ENCODE measurements at regions not wholly inside any gene's neighbourhood (a gene's known extent, or its start where the extent isn't known, plus 50 kb on each side); places are given as distances from the start of the nearest gene placed in this dataset.
"Not testable (repeated sequence)": the region's sequence is repeated elsewhere in the genome, so short reads cannot be mapped to it uniquely, and the experiment has no call there.

DNA sequence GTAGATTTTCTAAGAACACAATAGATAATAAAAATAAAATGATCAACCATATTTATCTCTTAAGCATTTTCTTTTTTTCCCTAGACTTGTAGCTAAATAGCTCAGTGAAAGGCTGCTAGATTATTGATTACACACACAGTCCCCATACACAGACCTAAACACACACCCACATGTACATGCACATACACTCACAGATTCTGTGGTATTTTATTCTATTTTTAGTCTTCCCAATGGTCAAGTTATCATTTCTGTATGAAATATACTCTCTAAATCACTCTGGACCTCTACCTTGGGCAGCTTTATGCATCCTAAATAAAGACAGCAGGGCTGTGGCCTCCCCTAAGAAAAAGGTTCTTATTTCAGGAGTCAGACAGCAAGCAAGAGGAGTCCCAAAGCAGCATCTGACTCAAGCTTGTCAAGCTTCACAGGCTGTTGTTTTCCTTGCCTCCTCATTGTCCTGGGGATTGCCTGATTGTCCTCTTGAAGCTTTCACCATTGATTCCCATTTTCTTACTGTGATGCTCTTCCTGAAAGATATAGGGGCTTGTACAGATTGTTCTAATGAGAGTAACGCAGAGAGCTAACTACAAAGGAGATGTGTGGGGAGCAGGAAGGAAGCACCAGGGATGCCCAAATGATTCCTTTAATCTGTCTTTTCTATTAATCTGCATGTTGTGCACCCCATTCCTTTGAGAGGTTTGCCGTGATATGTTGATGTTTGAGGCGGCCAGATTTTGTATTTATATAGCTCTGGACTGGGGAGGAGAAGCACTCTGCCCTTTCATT lies 986.5 kb downstream of the PCDH17 start:
- DNase-seq (ENCODE audit: low read depth) = no peak

DNA sequence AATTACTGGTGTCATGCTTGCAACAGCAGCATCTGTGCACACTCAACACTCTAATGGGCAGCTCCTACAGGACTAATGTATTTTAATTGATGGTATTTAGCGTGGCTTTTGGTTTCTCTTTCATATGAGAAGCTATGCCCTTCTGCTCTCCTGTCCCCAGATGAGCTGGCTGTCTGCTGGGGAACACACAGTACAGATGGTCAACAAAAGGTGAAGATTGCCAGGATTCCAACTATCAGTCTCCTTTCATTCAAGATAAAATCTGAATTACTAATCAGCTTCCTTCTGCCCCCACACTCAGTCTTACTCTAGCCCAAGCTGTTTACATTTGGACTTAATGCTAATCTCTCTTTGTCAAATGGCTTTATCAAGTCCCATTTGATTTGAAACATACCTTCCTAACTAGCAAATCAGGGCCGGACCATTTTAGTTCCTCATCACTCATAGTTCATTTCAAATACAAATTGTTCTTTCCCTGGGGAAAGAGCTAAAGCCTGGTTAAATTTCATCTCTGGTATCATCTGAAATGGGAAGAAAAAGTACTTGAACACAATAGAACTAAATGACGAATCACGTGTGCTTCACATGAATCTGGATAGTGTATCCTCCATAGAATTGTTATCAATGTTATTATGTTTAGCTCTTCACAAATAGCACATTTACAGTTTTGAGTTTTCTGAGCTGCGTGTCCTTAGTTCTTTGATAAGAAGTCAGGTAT lies 988.0 kb downstream of the PCDH17 start:
- no peak for DNase-seq (ENCODE audit: low read depth)

DNA sequence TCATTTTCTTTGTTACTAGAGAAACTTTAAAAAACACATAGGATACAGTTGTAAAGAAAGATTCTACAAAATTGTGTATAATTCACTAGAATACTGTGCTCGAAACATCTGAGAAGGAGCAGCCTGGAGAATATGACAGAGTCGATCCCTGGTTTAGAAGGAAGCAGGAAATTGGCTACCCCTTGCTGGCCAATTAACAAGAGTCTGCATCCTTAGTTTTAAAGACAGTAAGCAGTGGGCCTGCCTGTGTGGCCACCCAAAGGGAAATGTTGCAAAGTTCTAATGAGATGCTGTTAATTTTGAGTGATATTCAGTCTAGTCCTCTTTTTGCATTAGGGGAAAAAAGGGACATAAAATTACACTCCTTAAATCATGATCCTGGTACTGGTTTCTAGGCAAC lies 988.6 kb downstream of the PCDH17 start:
- no peak for DNase-seq (ENCODE audit: low read depth)

DNA sequence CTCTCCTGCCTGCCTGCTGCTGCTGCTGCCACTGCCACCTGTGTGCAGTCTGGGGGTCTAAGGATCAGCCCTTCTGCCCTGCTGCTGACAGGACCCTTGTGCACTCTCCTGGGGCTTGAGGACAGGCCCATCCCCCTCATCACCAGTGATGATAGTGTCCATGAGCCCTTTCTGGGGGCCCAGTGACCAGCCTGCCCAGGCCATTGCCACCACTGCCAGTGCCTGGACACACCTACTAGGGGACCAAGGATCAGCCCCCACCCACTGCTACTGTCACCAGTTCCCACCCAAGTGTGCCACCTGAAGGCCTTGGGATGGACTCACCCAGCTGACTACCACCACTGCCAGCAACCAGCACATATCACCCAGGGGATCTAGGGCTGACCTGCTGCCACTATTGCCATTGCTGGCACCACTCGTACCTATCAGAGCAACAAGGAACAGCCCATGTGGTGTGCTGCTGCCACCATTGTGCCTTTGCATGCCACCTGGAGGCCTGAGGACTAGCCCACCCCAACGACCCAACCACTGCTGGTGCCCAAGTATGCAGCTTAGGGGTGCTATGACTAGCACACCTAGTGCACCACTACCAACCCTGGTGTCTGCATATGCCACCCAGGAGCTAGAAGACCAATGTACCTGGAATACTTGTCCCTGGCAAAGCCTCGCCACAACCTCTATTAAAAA lies 994.3 kb downstream of the PCDH17 start:
- no peak for DNase-seq (ENCODE audit: low read depth)

DNA sequence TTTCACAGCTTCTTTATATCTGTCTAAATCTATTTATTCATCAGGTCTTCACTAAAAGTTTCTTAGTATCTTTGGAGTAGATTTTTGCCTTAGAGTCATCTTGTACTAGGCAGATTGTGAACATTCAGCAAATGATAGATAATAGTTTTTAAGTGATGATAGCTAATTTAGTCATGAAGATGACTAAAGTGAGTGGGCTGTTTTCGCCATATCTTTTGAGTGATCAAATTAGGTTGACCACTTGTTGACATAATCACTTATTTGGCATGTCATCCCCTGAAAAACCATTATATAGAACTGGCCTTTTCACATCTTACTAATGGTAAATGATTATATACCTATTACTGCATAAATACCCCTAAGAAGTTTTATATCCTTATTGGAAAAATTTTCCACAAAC lies 999.2 kb downstream of the PCDH17 start:
- DNase-seq (ENCODE audit: low read depth) = no peak

DNA sequence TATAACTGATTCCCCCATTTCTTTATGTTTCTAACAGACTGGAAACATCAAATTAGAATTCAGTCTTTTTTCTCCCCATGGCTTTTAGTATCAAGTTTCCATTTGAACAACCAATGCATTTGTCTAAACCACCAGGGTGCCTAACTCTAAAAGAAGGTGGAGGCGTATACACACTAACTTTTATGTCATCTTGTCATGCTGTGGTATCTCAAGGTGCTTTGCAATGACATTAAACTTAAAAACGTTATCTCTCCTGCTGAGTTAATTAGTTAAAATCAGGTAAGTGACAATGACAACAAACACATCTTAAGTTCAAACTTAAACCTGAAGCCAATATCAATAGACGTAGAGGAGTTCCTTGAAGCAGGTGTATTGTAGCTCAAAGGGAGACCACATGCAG lies 1001.7 kb downstream of the PCDH17 start:
- no peak for DNase-seq (ENCODE audit: low read depth)

DNA sequence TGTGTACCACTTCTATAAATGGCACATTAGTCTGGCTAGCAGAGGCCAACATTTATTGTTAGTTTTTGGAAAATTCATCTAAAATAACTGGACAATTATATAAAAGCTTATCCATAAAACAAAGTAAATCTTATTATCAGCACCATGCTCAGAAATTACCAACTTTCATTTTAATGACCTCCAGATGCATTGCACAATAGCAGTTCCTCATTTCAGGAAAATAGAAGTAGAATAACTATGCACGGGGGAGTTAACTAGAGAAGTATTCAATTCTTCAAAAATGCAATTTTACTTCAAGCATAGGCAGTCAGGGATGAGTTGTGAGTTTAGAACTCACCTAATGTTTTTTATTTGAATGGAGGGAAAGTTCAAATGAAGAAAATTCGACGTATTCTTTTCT lies 1023.5 kb downstream of the PCDH17 start:
- DNase-seq (ENCODE audit: low read depth) = no peak

DNA sequence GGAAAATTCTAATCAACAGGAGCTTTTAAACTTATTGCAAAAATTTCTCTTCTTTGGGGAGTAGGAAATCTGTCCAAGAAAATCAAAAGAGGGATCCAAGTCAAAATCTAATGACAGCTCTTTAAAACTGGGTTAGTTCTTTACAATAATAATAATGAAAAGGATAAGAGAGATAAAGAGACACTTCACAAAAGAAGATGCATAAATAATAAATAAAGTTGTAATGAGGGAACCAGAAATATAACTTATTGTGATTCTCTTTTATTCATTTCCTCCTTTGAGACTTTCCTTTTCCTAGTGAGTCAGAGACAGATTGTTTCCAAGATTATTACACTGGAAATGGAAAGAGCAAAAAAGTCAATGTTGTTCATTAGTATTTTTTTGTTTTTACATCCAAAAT lies 1029.3 kb downstream of the PCDH17 start:
- DNase-seq (ENCODE audit: low read depth) = no peak

DNA sequence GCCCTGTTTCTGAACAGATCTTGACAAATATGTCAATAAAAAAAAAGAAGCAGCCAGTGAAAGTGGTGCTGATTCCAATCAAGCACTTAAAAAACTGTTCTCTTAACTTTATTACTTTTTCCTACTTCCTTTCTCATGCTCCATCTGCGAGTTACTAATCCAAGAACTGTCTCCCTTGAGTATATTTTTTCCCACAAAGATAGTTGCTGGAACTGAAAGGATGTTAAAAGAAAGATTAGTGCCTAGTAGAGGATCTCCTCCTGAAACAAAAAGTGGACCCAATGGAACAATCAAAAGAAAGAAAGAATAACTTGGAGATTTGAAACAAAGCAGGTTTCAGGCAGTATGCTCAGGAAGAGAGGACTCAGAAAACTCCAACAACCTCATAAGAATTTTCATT lies 1034.8 kb downstream of the PCDH17 start:
- DNase-seq (ENCODE audit: low read depth) = no peak

DNA sequence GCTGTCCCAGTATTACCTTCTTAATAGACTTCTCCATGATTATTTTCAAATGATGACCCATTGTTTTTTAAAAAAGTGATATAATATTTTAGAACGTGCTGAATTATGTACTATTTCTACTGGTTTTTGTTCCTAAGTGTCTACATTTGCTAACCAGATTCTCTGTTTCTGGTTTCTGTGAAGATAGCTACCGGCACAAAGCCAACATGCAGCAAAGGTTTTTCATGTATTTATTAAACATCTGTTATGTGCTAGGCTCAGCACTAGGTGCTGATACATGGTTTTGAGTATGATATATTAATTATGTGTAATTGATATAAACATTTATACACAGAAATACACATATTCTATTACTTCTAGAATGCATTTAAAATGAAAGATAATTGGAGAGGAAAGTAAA lies 1035.6 kb downstream of the PCDH17 start:
- no peak for DNase-seq (ENCODE audit: low read depth)

DNA sequence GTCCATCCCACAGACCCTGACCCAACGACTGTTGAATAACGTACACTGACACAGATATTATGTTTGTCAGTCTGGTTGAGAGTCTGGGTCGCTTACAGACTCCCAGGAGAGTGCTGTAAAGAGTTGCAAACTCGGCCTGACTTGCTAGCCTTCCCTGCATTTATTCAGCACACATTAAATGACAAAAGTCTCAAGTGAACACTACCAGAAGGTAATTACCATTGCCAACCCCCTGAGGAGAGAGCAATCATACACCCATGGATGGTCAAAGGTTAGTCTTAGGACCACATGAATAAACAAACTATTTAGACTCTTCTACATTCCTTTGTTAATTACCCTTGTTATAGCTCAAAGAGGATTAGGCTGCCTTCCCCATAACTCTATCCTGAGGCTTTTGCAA lies 1048.6 kb downstream of the PCDH17 start:
- DNase-seq (ENCODE audit: low read depth) = no peak

DNA sequence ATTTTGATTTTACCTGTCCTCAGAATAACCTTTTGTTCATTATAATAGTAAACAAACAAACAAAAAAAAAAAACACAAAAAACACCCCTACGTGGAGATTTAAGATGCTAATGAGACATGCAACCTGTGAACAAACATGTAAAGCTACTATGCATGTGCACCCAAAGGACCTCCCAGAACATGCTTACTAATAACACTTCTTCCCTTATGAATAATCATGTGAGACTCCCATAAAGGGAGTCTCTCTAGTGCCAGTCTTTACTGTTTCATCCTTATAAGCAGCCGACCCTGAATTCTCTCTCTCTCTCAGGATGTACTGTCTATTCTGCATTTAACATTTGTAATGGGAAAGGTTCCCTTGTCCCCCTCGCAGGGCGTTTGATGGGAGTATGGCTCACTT lies 1051.1 kb downstream of the PCDH17 start:
- no peak for DNase-seq (ENCODE audit: low read depth)

DNA sequence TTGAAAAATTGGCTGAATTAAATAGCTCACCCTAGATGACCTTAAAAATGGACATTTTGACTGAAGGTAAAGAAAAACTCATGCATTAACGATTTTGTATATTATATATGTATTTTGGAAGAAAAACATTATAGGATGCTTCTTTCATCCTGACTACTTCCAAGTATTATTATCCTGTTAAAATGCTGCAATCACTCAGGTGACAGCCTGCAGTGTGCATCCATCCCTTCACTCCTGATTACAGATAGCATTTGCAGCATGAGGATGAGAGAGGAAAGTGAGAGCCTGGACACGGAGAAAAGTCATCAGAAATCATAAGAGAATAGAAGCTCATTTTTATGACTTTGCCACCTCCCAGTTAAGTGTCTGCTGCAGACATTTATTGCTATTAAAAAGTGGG lies 1055.6 kb downstream of the PCDH17 start:
- no peak for DNase-seq (ENCODE audit: low read depth)

DNA sequence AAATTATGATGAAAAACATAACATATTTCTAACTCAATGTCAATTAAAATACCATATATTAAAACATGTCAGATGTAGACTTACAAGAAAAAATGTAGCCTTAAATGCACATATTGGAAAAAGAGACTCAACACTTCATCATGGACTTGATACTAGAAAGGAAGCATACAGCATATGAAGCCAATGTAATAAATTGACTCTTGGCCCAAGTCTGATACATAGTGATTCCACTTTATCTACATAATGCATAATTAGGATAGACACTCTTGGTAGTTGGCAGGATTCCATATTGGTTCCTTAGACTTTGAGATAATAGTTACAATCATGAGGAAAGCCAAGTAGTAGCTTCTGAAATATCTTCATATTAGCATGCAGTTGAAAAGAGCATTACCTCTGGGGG lies 1067.0 kb downstream of the PCDH17 start:
- DNase-seq (ENCODE audit: low read depth) = no peak

DNA sequence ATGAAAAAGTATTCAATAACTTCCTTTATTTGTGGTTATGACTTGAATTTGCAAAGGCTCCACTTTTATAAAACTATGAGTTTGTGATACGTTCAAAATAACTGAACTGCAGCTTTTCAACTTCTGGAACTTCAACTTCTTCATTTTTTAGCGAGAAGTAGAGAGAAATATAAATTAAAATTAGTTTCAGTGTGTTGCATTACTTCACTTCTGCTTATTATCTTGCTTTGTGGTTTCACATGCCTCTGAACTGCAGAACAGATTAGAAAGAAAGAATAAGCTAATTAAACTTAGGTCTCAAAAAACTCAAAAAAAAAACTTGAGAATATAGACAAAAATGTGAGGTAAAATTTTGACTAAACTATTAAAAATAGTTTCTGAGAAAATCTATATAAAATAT lies 1073.4 kb downstream of the PCDH17 start:
- no peak for DNase-seq (ENCODE audit: low read depth)

DNA sequence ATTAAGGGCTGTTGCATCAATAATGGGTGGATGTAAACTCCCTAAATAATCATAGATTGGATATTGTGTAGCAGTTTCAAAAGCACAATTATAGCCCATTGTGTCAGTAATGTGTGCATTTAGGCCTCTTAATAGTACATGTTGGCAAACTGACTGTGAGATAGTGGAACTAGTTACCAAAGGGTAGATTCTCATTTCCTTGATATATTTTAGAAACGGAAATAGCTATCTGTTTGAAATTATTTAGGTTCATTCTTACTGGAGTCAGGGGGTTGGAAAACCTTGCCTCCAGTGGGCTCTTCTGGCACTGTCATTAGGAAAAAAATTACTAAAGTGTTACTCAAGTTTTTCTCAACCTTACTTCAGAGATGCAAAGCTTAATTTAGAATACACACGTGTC lies 1074.9 kb downstream of the PCDH17 start:
- no peak for DNase-seq (ENCODE audit: low read depth)

DNA sequence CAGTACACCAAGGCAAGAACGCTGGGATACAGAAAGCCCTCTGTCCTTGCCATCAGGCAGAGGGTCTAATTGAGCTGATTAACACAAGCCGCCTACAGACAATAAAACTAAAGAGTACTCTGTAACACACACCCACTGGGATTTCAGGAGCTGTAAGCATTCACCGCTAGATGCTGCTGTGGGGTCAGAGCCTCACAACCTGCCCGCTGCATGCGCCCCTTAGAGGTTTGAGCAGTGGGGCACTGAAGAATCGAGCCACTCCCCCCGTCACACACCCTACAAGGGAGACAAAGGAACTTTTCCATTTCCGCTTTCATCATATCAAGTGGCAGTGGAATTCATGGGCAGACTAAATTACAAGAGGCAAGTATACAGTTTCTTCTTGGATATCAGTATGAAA lies 1080.6 kb downstream of the PCDH17 start:
- no peak for DNase-seq (ENCODE audit: low read depth)

DNA sequence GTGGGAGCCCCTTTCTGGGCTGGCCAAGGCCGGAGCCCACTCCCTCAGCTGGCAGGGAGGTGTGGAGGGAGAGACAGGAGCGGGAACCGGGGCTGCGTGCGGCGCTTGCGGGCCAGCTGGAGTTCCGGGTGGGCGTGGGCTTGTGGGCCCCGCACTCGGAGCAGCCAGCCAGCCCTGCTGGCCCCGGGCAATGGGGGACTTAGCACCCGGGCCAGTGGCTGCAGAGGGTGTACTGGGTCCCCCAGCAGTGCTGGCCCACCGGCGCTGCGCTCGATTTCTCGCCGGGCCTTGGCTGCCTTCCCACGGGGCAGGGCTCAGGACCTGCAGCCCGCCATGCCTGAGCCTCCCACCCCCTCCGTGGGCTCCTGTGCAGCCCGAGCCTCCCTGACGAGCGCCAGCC lies 1082.5 kb downstream of the PCDH17 start:
- not testable (repeated sequence) for DNase-seq (ENCODE audit: low read depth)

DNA sequence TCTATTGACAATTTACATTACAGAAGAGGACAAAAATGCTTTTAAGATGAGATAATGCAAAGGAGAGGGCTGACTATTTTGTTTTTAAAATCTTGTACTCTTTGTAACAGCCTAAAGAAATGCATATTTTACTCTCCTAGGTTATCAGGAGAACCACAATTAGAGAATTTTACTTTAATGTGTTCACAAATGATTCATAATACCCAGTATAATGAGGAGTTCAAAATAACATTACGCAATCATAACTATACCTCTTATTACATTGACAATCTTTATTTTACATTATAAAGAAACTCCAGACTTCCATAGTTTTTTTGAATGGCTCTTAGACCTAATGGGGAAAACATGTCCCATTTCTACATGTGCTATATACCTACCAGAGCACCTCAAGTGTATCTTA lies 1089.7 kb downstream of the PCDH17 start:
- DNase-seq (ENCODE audit: low read depth) = no peak

DNA sequence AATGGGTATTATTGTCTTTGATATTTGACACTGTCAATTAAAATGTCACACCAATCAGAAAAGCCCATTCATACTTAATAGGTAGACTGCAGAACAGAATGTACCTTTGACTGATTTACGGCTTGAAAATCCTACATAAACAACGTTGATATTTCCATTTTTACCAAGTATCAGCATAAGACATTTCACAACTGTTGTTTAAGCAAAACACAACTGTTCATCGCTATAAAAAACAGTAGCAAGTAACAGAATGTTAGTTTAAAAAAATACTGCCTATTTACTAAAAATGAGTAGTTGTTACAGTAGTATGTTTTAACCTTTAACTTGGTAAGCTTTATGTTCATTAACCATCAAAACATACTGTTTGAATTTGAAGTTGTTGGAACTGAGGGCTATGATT lies 1096.6 kb downstream of the PCDH17 start:
- no peak for DNase-seq (ENCODE audit: low read depth)

DNA sequence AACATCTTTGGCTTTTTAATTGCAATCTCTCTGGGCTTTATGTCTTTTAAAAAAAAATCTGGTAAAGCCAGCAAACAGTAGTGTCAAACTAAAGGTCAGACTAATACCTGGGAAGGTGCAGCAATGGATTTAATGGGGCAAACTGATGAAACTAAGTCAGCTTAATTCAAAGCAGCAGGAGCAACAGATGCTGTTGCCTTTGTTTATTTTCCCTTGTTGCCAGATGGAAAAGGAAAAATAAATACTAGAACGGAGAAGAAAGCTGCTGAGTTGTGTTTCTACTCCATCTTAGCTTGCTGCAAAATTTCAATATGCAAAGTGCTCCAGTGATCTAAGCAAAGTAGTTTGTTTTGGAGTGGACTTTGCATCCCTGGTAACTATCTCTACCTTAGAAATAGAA lies 1097.8 kb downstream of the PCDH17 start:
- no peak for DNase-seq (ENCODE audit: low read depth)

DNA sequence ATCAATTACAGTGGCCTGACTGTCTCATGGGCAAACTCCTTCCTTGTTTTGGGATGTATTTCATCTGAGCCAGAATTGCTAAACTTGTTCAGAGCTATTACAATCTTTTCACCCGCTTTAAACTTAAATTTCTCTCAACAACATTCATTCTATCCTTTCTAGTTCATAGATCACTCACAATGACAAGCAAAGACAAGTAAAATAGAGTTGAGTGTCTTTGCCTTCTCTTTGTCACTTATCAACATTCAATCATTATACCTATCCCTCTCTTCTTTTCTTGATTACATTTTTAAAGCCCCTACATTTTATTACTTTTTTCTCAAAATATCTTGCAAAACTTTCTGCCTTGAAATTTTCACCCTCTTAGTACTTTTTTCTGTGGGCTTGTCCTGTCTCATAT lies 1113.1 kb downstream of the PCDH17 start:
- no peak for DNase-seq (ENCODE audit: low read depth)

DNA sequence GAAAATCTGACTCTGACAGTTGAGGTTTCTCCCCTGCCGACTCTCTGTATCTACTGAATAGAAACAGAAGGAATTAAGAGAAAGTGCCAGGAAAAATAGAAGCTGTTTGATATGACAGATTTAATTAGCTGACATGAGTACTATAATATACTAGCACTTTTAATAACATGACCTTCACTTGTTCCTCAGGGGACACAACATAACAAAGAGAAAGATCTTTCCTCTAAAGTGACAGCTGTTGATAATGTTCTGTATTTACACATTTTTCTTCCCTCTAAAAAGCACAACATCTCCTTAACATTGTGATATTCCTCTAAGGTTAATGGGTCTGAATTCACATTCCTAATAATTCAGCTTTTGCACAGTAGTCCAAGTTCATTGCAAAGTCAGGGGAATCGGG lies 1136.0 kb downstream of the PCDH17 start:
- DNase-seq (ENCODE audit: low read depth) = no peak
